OCI-M2 (cell line): ENCODE measurements at regions not wholly inside any gene's neighbourhood (a gene's known extent, or its start where the extent isn't known, plus 50 kb on each side); places are given as distances from the start of the nearest gene placed in this dataset.
"Not testable (repeated sequence)": the region's sequence is repeated elsewhere in the genome, so short reads cannot be mapped to it uniquely, and the experiment has no call there.

Experiments
- DNase-seq: peaks from one replicate; lab custom pipeline; 2025; ENCODE audit not compliant: unreplicated experiment; lab: John Stamatoyannopoulos, UW

DNA sequence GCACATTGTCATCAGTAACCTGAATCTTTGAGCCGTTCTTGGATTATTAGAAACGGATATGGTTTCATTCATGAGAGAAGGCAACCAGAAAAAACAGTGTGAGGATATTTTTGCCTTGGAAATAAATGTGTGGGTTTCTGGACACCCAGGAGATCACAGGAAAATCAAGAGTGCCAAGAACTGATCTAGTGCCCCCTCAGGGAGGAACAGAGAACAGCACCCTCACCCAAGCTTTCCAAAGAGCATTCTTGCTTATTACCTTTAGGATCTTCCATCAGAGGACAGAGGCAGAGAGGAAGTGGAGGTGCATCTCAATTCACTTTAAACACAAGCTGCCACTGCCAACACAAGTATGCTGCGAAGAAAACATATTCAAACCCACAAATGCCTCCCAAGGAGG is 851.5 kb upstream of the COBL start:
- no peak for DNase-seq

DNA sequence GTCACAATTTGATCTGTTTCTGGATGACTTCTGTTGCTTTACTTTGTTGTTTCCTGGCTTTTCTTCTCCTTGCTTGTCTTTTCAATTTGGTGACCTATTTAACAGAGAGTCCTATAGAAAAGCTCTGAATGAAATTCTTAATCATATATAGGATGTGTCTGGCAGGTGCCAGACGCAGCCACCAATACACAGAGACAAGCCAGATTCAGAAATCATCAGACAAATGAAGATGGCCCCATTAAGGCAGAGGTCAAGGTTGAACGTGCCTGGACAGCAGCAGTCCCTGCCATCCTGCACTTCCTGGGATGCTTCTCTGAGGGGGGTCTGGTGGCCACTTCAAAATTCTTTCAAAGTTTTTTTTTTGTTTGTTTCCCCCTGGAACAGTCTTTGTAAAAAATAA is 846.7 kb upstream of the COBL start:
- DNase-seq = no peak

DNA sequence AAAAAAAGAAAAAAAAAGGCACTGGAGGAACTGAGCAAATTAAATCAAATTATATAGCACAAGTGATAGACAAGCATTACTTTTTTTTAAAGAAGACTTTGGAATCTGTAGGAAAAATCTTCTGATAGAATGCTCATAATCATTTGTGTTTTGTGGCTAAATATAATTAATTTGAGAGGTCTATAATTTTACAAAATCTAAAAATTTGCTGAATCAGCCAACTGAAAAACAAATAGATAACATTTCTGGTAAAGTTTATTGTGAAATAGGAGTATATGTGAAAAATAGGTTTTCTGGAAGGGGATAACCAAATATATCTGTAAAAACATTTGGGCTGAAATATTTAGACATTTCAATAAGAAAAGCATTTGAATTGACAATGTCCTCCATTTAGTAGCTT is 844.9 kb upstream of the COBL start:
- no peak for DNase-seq

DNA sequence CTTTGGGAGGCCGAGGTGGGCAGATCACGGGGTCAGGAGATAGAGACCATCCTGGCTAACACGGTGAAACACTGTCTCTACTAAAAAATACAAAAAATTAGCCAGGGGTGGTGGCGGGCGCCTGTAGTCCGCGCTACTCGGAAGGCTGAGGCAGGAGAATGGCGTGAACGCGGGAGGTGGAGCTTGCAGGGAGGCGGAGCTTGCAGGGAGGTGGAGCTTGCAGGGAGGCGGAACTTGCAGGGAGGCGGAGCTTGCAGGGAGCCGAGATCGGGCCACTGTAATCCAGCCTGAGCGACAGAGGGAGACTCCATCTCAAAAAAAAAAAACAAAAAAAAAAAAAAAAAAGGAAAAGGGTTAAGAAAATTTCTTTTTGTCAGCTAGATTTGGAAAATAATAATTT is 842.8 kb upstream of the COBL start:
- not testable (repeated sequence) for DNase-seq

DNA sequence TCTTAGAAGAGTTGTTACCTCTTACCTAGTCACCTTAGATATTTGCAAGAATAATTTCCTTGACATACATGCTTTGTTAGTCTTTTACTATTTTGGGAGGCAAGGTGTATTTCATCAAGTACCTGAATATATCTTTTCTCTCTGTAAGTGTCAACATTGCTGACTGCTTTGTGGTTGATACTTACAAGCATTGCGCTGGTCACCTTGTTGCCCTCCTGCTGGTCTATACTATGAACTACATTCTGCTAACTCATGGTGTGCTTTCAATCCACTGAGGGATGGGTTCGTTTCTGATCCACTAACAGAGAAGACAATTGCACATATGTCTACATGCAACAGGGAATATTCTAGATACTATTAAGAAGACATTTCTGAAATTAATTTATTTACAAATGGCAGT is 837.8 kb upstream of the COBL start:
- no peak for DNase-seq

DNA sequence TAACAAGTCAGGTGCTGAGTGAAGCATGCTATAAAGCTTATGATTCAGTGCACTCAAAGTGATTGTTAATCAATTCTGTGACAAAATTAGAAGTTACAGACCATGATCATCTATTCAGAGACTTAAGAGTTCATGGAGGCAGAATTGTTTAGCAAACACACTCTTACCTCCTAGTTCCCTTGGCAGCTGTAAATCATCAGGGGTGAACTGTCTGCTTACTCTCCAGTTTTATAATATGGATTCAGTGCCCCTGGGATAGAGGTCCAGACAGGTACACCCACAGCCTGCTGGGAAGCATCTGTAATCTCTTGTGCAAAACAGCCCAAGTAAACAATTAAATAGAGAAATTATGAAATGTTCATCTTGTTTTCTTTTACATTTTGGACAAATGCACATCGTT is 835.0 kb upstream of the COBL start:
- no peak for DNase-seq

DNA sequence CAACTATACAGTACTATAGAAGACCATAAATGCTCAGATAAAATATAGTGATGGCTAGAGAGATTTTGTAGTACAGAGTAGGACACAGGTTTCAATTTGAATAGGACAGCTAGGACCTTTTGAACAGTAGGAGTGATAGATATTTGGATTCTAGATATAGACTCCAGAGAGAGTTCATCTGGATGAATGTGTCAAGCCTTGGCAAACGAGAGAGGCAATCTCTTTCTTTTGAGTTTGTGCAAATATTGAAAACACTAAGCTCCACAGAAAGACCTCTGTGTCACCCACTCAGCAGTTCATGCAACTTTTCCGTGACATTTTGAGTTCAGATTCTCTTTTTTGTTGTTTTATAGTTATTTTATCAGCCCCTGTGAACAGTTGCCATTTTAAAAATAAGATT is 834.3 kb upstream of the COBL start:
- no peak for DNase-seq

DNA sequence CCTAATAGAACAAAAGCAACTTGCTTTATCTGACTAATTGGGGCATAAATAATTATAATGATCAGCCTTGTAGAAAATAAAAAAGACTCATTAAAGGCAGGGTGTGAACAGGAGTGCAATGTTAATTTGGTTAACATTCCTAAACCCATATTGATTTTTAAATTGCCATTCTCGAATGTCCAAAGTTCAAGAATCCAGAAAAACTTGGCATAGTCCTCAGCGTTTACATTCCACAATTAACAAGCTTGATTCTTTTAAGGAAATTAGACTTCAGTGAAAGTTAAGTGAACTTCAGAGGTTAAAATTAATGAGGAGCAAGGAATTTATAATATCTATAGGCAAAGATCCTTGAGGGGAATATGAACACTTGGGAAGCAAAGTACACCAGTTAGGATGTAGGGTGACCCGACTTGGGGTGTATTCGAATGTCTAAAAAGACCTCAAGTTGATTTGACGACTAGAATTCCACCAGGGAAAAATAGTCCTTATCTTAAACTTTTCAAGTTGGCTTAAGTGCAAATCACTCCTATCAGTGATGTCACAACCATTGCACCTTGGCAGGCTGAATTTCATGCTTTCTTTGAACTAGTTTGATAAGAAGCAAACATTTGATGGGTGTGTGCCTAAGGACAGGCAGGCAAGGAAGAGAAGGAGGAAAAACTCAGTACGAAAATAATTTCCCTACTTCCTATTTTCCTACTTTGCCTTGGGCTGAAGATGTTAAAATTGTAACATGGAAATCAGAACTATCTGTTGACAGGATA is 830.4 kb upstream of the COBL start:
- no peak for DNase-seq

DNA sequence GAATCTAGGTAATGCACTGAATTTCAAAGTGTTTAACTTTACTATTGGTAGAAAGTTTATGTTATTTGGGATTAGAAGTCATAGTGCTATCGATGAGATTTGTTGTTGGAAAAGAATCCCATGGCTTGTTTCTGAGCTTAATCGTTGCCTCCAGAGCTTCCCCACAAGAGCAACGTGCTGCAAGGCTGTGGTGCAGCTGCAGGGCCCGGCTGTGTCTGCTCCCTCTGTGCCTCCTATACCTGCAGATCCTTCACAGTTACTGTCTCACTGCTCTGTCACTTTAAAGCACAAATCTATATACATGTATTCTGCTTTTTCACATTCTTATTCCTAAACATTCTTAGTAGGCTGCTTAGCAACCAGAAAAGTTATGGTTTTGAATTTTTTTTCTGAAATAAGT is 826.6 kb upstream of the COBL start:
- DNase-seq = no peak

DNA sequence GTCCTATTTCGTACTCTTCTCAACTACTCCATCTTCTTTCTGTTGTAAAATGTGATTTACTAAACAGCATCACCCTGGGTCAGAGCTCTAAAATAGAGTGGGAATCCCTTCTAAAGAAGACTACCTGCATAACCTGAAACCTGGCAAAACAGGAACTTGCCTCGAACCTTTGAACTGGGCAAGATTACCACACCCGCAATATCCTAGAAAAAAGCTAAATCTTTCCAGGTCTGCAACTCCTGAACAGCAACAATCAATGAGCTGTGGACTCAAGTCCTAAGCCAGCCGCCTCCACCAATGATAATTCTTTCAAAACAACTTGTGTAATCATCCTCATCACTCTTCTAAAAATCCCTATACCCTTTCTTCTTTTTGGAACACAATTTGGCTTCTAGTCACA is 824.2 kb upstream of the COBL start:
- no peak for DNase-seq

DNA sequence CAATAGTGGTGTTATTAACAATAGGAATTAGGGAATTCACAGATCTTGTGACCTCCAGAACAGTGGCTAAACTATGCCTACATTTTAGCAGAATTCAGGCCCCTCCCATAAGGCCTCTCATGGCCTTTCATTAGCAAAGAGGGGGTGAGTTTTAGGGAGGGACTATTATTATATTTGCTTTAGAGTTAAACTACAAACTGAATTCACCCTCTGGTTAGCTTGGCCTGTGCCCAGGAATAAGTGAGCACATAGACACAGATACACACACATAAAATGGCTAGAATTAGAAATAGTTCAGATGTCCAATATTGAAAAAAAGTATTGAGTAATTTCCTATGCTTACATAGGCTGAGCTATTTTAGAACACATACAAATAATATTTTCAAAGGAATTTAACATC is 818.8 kb upstream of the COBL start:
- no peak for DNase-seq

DNA sequence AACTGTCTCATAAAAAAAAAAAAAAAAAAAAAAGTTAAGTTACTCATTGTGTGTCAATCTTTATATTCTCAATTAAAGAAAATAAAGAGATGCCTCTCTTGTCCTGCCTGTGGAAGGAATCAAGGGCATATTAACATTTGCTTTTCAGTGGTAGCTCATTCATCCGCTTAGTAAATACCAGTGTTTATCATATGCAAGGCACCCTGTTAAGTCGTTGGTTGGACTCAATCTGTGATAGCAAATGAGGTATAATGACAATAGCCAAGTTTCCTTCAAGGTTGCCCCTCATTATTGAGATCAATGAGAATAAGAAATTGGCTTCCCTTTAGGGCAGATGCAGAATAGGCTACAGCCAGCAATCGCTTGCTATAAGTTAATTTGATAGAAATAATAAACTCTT is 812.7 kb upstream of the COBL start:
- DNase-seq = no peak

DNA sequence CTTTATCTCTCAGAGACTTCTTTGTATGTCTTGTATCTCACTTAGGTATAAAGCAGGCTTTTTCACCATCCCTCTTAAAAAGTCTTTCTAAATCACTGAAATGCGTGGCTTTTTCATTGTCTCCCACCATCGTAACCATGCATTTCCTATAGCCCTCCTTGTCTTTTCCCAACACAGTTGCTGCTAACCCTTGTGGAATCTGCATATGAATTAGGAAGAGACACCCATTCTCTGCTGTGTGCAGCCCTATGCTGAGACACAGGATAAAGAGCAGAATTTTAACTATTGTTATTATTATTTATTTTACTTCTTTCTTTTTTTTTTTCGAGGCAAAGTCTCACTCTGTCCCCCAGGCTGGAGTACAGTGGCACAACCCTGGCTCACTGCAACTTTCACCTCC is 804.3 kb upstream of the COBL start:
- DNase-seq = no peak

DNA sequence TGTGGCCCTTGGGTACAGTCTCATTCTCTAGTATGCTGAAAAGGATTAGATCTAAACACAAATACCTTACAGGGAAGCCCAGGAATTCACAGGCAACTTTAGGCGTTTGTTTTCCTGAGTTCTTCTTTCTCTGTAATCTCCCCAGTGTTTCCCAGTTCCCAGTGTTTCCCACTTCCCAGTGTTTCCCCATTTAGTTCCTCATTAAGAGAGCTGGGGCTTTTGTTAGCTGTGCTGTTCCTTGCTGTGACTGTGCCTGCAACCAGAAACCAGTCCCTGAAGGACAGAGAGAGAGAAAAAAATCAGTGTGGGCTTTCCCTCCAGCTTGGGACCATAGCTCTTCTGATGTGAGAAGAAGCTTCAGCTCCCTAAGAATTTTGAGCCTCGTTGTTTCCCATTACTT is 802.9 kb upstream of the COBL start:
- DNase-seq = no peak

DNA sequence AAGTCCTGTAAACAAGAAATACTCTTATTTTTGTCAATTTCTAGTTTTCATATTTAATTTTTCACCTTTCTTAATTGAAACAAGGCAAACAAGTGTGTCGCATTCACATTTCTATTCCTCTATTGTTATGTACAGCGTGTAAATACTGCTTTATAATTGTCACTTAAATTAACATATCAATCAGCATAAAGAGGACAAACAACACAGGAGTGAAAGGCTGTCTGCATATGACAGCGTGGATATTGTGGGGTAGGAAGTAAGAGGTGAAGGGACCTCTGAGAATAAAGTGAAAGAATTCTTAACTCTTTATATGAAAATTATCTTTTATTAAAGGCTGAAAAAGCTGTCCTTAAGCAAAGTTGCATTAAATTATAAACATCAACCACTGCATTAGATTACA is 797.9 kb upstream of the COBL start:
- no peak for DNase-seq

DNA sequence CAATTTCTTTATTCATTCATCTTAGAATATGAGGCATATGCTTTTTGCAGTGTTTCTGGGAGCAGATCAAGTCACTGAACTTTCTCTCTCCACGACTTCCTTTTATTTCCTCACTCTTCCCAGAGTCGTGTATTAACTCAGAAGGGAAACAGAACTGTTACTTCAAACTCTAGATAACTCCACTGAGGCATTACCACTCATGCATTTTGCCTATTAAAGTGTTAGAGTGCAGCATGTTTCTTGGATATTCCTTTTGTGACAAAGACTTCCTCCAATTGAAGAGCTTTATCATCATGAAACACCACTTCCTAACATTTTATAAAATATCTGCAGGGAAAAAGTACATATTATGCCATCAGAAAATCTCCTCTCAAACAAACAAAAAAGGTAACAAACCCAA is 797.4 kb upstream of the COBL start:
- no peak for DNase-seq

DNA sequence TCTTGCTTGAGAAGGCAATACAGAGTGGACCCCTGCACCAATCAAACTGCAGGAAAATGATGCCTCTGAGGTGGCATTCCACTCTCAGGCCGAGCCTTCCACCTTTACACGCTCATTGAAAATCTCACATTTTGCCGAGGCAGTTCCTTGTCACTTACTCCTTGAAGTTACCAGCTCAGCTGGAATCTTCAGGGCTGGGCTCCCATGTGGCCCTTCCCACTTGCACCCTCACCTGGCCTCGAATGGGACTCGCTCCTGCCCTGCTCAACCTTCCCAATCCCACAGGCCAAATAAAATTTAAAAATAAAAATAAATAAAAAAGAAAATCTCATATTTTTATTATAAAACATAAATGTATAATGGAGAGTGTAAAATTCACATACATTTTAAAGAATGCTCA is 790.7 kb upstream of the COBL start:
- DNase-seq = no peak

DNA sequence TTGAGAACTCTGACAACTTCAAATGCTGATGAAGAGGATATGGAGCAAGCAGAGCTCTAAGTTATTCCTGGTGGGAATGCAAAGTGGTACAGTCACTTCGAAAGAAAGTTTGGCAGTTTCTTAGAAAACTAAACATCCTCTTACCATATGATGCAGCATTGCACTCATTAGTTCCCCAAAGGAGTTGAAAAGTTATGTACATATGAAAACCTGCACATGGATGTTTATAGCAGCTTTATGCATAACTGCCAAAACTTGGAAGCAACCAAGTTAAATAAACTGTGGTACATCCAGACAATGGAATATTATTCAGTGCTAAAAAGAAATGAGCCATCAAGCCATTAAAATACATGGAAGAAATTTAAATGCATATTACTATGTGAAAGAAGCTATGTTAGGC is 779.3 kb upstream of the COBL start:
- DNase-seq = no peak

DNA sequence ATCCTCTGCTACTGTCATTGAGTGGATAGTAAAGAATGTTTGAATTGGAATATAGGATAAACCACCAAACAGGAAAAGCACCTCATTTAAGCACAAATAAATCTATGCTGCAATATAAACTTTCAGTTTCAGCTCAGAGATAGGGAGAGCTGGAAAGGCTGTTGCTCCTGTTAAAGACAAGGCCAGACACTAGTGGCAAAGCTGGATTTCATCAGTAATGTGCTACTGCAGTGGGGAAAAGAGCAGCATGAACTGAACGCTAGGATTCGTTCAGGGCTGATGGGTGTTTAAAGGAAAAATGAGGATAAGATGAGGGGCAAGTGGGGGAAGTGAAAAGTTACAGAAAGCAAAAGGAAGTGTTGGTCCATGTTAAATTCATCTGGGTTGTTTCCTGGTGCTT is 775.4 kb upstream of the COBL start:
- DNase-seq = no peak

DNA sequence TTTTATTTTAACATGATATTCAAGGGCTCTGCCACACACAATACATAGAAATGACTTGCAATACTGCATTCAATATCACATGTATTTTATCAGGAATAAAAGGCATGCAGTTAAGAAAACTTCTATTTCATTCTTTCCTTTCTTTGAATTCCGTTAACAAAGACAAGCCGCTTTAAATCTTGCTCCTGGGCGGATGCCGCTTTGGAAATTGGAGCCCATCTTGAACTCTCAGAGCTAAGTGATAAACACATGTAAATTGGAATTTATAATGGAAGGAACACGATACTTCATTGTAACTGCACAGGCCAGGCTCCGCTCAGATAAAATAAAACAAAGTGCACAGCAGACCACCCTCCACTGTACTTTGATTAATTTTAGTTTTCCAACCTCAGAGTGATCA is 774.5 kb upstream of the COBL start:
- DNase-seq = no peak

DNA sequence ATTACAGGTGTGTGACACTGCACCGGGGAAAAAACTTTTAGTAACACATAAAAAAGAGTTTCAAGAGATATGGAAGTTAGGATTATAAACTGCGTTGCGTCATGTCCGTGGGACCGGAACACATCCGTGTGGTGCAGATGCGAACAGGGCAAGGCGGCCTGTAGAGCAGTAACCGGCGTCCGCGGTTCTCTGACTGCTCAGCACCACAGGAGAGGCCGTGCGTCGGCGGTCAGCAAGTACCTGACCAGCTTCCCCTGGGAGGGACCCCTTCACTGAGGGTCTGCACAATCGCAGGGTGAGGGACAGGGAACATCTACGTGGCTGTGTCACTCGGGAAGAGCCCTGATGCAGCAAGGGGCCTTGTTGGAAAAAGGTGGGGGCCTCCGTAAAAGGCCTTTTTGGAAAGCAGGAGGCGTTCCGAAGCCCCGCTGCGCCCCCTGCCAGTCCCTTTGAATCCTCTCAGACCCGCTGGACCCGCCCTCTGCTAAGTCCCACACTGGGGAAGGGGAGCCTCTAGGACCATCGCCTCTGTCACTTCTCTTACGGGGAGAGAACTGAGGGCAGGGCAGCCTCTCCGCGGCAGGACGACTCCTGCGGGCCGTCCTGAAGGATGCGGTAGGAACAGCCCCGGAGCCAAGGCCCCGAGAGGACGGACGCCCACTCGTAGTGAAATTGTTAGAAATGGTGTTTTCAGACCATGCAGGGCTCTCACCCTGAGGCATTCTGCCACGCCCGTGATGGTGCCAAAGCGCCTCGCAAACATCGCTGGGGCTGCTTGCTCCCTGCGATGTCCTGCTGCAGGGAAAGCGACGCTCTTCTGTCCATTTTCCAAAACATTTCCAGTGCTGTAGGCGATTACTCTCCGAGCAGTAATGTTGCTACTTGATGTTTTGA is 771.6 kb upstream of the COBL start:
- no peak for DNase-seq

DNA sequence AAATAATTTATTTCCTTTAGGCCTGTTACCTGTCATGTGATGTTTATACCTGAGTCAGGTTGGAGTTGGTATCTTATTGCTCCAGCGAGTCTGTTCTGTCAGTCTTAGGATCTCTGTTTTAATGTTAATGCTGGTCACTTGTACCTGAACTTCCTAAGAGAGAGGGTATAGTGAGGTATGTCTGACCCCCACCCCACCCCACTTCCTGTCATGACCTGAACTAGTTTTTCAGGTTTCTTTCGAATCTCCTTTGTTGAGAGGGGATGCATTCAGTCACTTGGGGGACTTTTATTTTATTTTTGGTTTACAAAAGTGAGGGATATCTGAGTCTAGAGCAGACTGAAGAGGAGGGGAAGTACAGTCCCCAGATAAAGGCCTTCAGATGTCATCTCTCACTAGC is 769.0 kb upstream of the COBL start:
- DNase-seq = no peak

DNA sequence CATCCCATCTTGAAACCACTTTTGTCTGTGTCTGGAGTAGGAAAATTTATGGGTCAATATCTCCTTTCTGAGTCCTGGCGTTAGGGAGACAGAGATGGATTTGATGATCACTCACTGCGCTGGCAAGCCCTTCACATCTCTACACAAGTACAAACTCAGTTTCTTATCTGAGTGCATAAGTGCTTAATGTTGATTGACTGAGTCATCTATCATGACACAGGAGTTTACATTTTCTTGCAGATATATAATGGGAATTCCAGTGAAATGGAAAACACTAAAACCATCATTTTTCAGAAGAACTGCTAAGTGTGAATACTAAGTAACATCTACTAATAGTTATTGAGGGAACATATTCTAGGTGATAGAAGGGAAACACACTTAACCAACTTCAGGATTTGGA is 763.9 kb upstream of the COBL start:
- no peak for DNase-seq
